HepG2 (cell line): ENCODE measurements at regions not wholly inside any gene's neighbourhood (a gene's known extent, or its start where the extent isn't known, plus 50 kb on each side); places are given as distances from the start of the nearest gene placed in this dataset.

Experiments used
- ATAC-seq: fragments of 200-7000 bp; cut with Tn5 transposase; 3 replicates; pipeline ENCODE4 v1.9.1; 2020; ENCODE audit warnings: mild to moderate bottlenecking, moderate library complexity
- BruUV-seq: library from RNA; stranded (reverse); fragments of 400-500 nt; replicated peaks from 2 replicates; lab custom pipeline; 2021; lab: Mats Ljungman, UMichigan
- CTCF ChIA-PET: fragments of 300-600 bp; formaldehyde crosslinking; extraction: SDS; loops from one replicate; lab custom pipeline; 2021; ENCODE audit warnings: low total read pairs, inconsistent platforms, low intra/inter-chr PET ratio; lab: Yijun Ruan, JAX
- POLR2A ChIA-PET: fragments of 350-600 bp; sonication (Branson Sonifier 250); formaldehyde crosslinking; loops from one replicate; lab custom pipeline; 2020; ENCODE audit warnings: antibody characterized with exemption, inconsistent platforms; lab: Yijun Ruan, JAX
- DNase-seq: peaks from one replicate; pipeline ENCODE4 v3.0.0-alpha.2; 2015; ENCODE audit warnings: low spot score
- FAIRE-seq: peaks from 3 replicates; lab custom pipeline; 2011; peaks lifted over from hg19 to GRCh38; lab: Jason Lieb, UNC
- H2AFZ ChIP-seq: one replicate; pipeline ENCODE4 v1.6.1; 2011; ENCODE audit warnings: low read length, inconsistent platforms
- H3K27ac ChIP-seq: fragments of 300-600 bp; 3 replicates; pipeline ENCODE4 v1.8.0; 2011; ENCODE audit warnings: mixed run types, mild to moderate bottlenecking, mixed read lengths, low read length, inconsistent platforms; ENCODE audit not compliant: insufficient read depth; ENCODE audit errors: extremely low read length
- H3K27me3 ChIP-seq, 2 experiments: fragments of 200-600 bp in 1 of 2; 2 replicates in 1 of 2; 3 replicates in 1 of 2; pipeline versions ENCODE4 v1.6.0 to v1.8.0; 2011; ENCODE audit warnings: low read length in 2 of 2, mild to moderate bottlenecking in 2 of 2, moderate library complexity in 2 of 2, inconsistent platforms in 1 of 2; ENCODE audit not compliant: insufficient read depth in 2 of 2, control insufficient read depth in 1 of 2
- H3K36me3 ChIP-seq, 2 experiments: fragments of 200-600 bp in 1 of 2; replicated peaks in 1 of 2; 2 replicates in 1 of 2; 3 replicates in 1 of 2; pipeline versions ENCODE4 v1.5.1 to v1.8.0; 2011; ENCODE audit warnings: low read length in 2 of 2, inconsistent platforms in 1 of 2; ENCODE audit not compliant: insufficient read depth in 2 of 2, control insufficient read depth in 1 of 2
- H3K4me1 ChIP-seq: 2 replicates; pipeline ENCODE4 v1.5.1; 2012; ENCODE audit warnings: low read length, inconsistent platforms; ENCODE audit not compliant: insufficient read depth
- H3K4me2 ChIP-seq: 2 replicates; pipeline ENCODE4 v1.6.0; 2011; ENCODE audit warnings: low read depth, low read length, inconsistent platforms
- H3K4me3 ChIP-seq, 3 experiments: fragments of 200-600 bp in 1 of 3; sonication (generic), shearing (Covaris generic) in 1 of 3; replicated peaks in 1 of 3; 2 replicates each; pipeline ENCODE4 v1.5.1; 2011 to 2016; ENCODE audit warnings: low read length in 3 of 3, inconsistent platforms in 2 of 3, low read depth in 2 of 3, mild to moderate bottlenecking in 2 of 3, control low read depth in 1 of 3, mixed read lengths in 1 of 3; ENCODE audit not compliant: insufficient read depth in 1 of 3
- H3K79me2 ChIP-seq: one replicate; pipeline ENCODE4 v1.6.1; 2011; ENCODE audit warnings: low read length, inconsistent platforms; ENCODE audit not compliant: insufficient read depth
- H3K9ac ChIP-seq: 2 replicates; pipeline ENCODE4 v1.6.0; 2011; ENCODE audit warnings: mild to moderate bottlenecking, low read depth, low read length, inconsistent platforms; ENCODE audit not compliant: insufficient read depth
- H3K9me3 ChIP-seq: 2 replicates; pipeline ENCODE4 v1.5.1; 2012; ENCODE audit warnings: mild to moderate bottlenecking, low read length
- H4K20me1 ChIP-seq: 2 replicates; pipeline ENCODE4 v1.6.0; 2011; ENCODE audit warnings: inconsistent platforms, mild to moderate bottlenecking, low read length, moderate library complexity; ENCODE audit not compliant: insufficient read depth
- PHF5A ChIP-seq: IDR thresholded peaks from one replicate; pipeline ENCODE4 v1.6.1; 2018; ENCODE audit warnings: low read depth, missing genetic modification reagents; ENCODE audit not compliant: unreplicated experiment
- ZMYM4 ChIP-seq: sonication (generic); formaldehyde crosslinking; IDR thresholded peaks from 2 replicates; pipeline ENCODE4 v1.8.1; 2023; ENCODE audit warnings: mild to moderate bottlenecking, missing genetic modification reagents
- WGBS: methylation state at CpG from one replicate; pipeline ENCODE4 v1.1.6; 2017; ENCODE audit warnings: low lambda C conversion rate; 5-methylcytosine and 5-hydroxymethylcytosine counted together
- in situ Hi-C: cut with HindIII; loops from 2 replicates; pipeline ENCODE4 v1.10.0; 2017; ENCODE audit warnings: low pct_unique_long_range_greater_than_20kb; ENCODE audit not compliant: extremely low pct_ligation_motif_present
- intact Hi-C: fragments of 100-400 bp; cut with micrococcal nuclease; formaldehyde crosslinking; loops from one replicate; pipeline ENCODE4 v1.10.0; 2022; ENCODE audit not compliant: unreplicated experiment
- TF ChIP-seq, protein P1 (sequence below): sonication (generic); formaldehyde crosslinking; IDR thresholded peaks from 2 replicates; pipeline ENCODE4 v1.4.0; 2020; ENCODE audit warnings: missing genetic modification reagents
- TF ChIP-seq, protein P2 (sequence below): sonication (generic); formaldehyde crosslinking; IDR thresholded peaks from 2 replicates; pipeline ENCODE4 v1.8.0; 2022; ENCODE audit warnings: mild to moderate bottlenecking, missing genetic modification reagents
- TF ChIP-seq, protein P3 (sequence below): sonication (generic); formaldehyde crosslinking; IDR thresholded peaks from 2 replicates; pipeline ENCODE4 v1.4.0; 2020; ENCODE audit warnings: mild to moderate bottlenecking, missing genetic modification reagents

DNA sequence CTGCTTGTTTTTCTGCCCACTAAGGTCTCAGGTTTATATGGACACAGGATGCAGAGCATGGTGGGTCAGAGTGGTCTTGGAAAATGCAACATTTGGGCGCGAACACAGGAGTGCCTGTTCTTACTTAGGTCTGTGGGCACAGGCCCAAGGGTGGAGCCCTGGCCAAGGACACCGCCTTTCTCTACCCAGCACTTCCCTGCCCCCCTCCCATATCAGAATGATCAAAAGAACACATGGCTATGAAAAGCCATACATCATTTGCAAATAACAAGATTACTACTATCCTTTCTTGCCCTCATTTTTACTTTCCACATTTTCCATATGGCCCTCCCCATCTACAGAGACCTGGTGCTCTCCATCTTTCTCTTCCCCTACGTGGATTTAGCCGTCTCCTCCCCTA lies 162.2 kb downstream of the ENC1 start:
- Histone ChIP-seq H3K79me2 (no peaks in the 10 kb centered on the region), H3K4me3 (no peak overlapping the region), H3K9me3 (no peaks in the 10 kb centered on the region), H2AFZ (no peak overlapping the region), H3K4me1 (peaks cover 15% of the 10 kb centered on the region), H3K4me2 (no peak overlapping the region)
- 59% methylated on average over 5 of the region's 5 CpGs for WGBS
- intact Hi-C loops: no loop called here
- CTCF ChIA-PET: no interaction called here
- TF ChIP-seq PHF5A (no peak), ZMYM4 (no peak)
- TF ChIP-seq, protein P1, sequence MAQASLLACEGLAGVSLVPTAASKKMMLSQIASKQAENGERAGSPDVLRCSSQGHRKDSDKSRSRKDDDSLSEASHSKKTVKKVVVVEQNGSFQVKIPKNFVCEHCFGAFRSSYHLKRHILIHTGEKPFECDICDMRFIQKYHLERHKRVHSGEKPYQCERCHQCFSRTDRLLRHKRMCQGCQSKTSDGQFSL (CRISPR knock-in tag): no peak
- TF ChIP-seq, all 625 proteins: peak for 0
- DNase-seq (no peak), ATAC-seq (no peak), FAIRE-seq (no peak)
- no peak overlapping the region for H3K9ac ChIP-seq
- H3K36me3 ChIP-seq: no peaks in the 10 kb centered on the region
- POLR2A ChIA-PET: no interaction called here
- no TSS peak for BruUV-seq
- in situ Hi-C loops: no loop called here
- H4K20me1 ChIP-seq: no peaks in the 10 kb centered on the region
- H3K27ac ChIP-seq: no peak overlapping the region
- no peaks in the 10 kb centered on the region for H3K27me3 ChIP-seq

DNA sequence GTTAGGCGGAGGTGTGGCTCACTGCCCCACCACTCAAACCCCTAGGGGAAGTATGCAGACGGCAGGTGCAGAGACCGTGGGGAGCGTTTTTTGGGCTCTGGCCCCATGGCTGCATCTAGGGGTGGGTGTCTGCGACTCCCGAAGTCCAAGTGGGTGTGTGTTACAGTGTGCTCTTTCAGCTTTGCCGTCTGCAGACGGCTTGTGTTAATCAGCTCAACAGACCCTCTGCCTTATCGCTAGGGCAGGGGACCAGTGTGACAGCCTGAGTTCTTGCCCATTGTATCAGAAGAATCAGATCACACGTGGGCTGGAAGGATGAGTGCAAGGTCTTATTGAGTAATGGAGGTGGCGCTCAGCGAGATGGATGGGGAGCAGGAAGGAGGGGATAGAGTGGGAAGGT lies 162.8 kb downstream of the ENC1 start:
- 79% methylated on average over 9 of the region's 12 CpGs for WGBS
- no TSS peak for BruUV-seq
- POLR2A ChIA-PET: no interaction called here

More for the DNA sequence above, 162.8 kb downstream of the ENC1 start:
- Histone ChIP-seq H3K4me1 (peaks cover 15% of the 10 kb centered on the region), H3K27ac (no peak overlapping the region), H3K9me3 (no peaks in the 10 kb centered on the region), H3K4me3 (no peak overlapping the region), H3K4me2 (no peak overlapping the region), H3K9ac (no peak overlapping the region), H3K27me3 (no peaks in the 10 kb centered on the region), H2AFZ (no peak overlapping the region), H4K20me1 (no peaks in the 10 kb centered on the region), H3K79me2 (no peaks in the 10 kb centered on the region), H3K36me3 (no peaks in the 10 kb centered on the region)
- TF ChIP-seq, protein P2, sequence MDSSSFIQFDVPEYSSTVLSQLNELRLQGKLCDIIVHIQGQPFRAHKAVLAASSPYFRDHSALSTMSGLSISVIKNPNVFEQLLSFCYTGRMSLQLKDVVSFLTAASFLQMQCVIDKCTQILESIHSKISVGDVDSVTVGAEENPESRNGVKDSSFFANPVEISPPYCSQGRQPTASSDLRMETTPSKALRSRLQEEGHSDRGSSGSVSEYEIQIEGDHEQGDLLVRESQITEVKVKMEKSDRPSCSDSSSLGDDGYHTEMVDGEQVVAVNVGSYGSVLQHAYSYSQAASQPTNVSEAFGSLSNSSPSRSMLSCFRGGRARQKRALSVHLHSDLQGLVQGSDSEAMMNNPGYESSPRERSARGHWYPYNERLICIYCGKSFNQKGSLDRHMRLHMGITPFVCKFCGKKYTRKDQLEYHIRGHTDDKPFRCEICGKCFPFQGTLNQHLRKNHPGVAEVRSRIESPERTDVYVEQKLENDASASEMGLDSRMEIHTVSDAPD (CRISPR knock-in tag): no peak
- TF ChIP-seq, protein P3, sequence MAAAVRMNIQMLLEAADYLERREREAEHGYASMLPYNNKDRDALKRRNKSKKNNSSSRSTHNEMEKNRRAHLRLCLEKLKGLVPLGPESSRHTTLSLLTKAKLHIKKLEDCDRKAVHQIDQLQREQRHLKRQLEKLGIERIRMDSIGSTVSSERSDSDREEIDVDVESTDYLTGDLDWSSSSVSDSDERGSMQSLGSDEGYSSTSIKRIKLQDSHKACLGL (CRISPR knock-in tag): no peak
- in situ Hi-C loops: no loop called here
- FAIRE-seq (no peak), DNase-seq (no peak), ATAC-seq (no peak)
- CTCF ChIA-PET: no interaction called here
- intact Hi-C loops: no loop called here
